ENCODE measurements at regions not wholly inside any gene's neighbourhood (a gene's known extent, or its start where the extent isn't known, plus 50 kb on each side); places are given as distances from the start of the nearest gene placed in this dataset.

- TF ChIP-seq JUND (IDR thresholded peaks at IDR 0.05; ENCODE audit: low read depth, low read length) (no peak), NBN (IDR thresholded peaks at IDR 0.05) (no peak)
Observed at GRCh38 chr4:111869339-111869738, 275.9 kb upstream of the FAM241A start (continued).

- no peak for ATAC-seq
- in situ Hi-C loops (cut with MboI) (no loop called here), intact Hi-C loops (cut with micrococcal nuclease; ENCODE audit: unreplicated experiment) (no loop called here)
- H2AFZ ChIP-seq (ENCODE audit: control insufficient read depth, low read depth, low read length): no peak overlapping the region
- H3K27me3 ChIP-seq (replicated peaks in 1 of 2; ENCODE audit: control insufficient read depth in 2 of 2, insufficient read depth in 2 of 2, low read length in 1 of 2): no peaks in the 10 kb centered on the region; a peak in 1 of 4 replicates
- H3K9me3 ChIP-seq (replicated peaks; ENCODE audit: control insufficient read depth, insufficient read depth, low read length): no peaks in the 10 kb centered on the region
- POLR2A ChIA-PET: no interaction called here
- no peak for FAIRE-seq
- no peak overlapping the region for H3K4me2 ChIP-seq (ENCODE audit: control insufficient read depth, insufficient read depth)
- TF ChIP-seq ZBTB11 (CRISPR knock-in tag; IDR thresholded peaks at IDR 0.05) (no peak), PBX3 (IDR thresholded peaks at IDR 0.05; ENCODE audit: insufficient replicate concordance, low read depth, low read length) (no peak)
- WGBS (ENCODE audit: insufficient coverage, insufficient replicate concordance, low lambda C conversion rate, missing lambda C conversion rate): 0% methylated on average over 1 of the region's 1 CpG
- SMC1A ChIA-PET (ENCODE audit: uncharacterized antibody, unreplicated experiment): no interaction called here
- DNase-seq (ENCODE audit: low read depth, low spot score): no peak
- no peaks in the 10 kb centered on the region for H3K4me1 ChIP-seq (ENCODE audit: control insufficient read depth, insufficient read depth, low read length)
- CTCF ChIA-PET: interaction anchor here (0.6 to 1.0 kb wide), 2 partner anchors 9 to 72 kb away, joined by 3 to 4 read pairs; no protein-coding TSS in a partner anchor
- H3K9ac ChIP-seq (ENCODE audit: control insufficient read depth, insufficient read depth, low read length): no peak overlapping the region
- no peak overlapping the region for H3K27ac ChIP-seq (ENCODE audit: control insufficient read depth, insufficient read depth)
- RAD21 ChIA-PET (ENCODE audit: unreplicated experiment): no interaction called here
- no peaks in the 10 kb centered on the region for H3K79me2 ChIP-seq (ENCODE audit: control insufficient read depth, insufficient read depth, low read length)
- no peaks in the 10 kb centered on the region for H4K20me1 ChIP-seq (ENCODE audit: control insufficient read depth, insufficient read depth)
- no peaks in the 10 kb centered on the region for H3K36me3 ChIP-seq (ENCODE audit: control insufficient read depth in 2 of 2, insufficient read depth in 2 of 2, low read length in 1 of 2)
- no TSS peak for BruUV-seq (replicated peaks)
- H3K4me3 ChIP-seq: no peak overlapping the region
Observed at GRCh38 chr4:111871802-111872201, 273.5 kb upstream of the FAM241A start.
